Epithelial cell of esophagus (primary cell): ENCODE measurements at regions not wholly inside any gene's neighbourhood (a gene's known extent, or its start where the extent isn't known, plus 50 kb on each side); places are given as distances from the start of the nearest gene placed in this dataset.
A peak's percentile ranks its signal among the peaks of the same experiment; 100 is the strongest.

Experiments used
- DNase-seq: peaks from one replicate; pipeline ENCODE4 v3.0.0; 2010; ENCODE audit warnings: low read depth
- H3K4me3 ChIP-seq: 2 replicates; pipeline ENCODE4 v1.5.1; 2011; ENCODE audit warnings: mild to moderate bottlenecking, low read length, control low read depth
- TF ChIP-seq, protein P1 (sequence below): IDR thresholded peaks from 2 replicates; pipeline ENCODE4 v1.5.1; 2011; ENCODE audit warnings: low read depth, mild to moderate bottlenecking, low read length, control low read depth, inconsistent platforms; ENCODE audit not compliant: insufficient read depth; ENCODE audit errors: missing control alignments

DNA sequence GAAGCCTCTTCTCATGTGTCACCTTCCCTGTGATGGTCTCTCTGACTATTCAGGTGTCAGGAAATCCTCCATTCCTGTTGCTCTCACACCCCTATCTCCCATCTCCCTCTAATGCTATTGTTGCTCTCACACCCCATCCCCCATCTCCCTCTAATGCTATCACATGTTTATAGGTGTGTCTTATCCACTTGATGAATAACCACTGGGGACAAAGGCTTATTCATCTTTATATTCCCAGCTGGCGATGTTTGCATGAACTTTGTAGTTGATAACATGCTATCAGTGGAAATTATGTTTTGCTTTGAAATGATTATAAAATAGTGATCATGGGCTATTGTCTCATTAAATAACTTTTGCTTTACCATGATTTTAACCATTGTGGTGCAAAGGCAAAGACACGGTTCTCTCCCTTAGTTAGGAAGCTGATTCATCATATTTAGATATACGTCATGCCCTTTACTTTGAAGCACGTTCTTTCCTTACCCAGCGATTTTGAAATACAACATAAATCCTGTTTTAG, 220.5 kb downstream of the PMAIP1 start:
- DNase-seq: no peak
- TF ChIP-seq, protein P1, sequence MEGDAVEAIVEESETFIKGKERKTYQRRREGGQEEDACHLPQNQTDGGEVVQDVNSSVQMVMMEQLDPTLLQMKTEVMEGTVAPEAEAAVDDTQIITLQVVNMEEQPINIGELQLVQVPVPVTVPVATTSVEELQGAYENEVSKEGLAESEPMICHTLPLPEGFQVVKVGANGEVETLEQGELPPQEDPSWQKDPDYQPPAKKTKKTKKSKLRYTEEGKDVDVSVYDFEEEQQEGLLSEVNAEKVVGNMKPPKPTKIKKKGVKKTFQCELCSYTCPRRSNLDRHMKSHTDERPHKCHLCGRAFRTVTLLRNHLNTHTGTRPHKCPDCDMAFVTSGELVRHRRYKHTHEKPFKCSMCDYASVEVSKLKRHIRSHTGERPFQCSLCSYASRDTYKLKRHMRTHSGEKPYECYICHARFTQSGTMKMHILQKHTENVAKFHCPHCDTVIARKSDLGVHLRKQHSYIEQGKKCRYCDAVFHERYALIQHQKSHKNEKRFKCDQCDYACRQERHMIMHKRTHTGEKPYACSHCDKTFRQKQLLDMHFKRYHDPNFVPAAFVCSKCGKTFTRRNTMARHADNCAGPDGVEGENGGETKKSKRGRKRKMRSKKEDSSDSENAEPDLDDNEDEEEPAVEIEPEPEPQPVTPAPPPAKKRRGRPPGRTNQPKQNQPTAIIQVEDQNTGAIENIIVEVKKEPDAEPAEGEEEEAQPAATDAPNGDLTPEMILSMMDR: no peak
- no peak overlapping the region for H3K4me3 ChIP-seq

DNA sequence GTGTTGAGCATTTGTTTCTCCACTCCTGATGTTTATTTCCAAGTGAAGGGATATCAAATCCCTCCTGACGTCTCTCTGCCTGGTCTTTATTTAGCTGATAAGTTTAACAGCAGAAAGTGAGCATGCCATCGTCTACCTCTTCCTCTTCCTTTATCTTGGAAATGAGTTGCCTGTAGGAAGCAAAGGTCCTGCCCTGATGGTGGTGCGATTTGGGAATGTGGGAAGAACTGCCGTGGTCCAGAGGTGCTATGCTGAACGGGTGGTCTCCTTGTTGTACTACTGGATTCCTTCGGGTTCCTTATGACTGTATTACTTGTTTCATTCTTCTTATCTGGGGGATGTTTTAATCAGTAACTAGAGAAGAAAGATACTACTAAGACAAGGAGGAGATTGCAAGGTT, 217.5 kb downstream of the PMAIP1 start:
- H3K4me3 ChIP-seq: no peak overlapping the region
- DNase-seq: no peak
- TF ChIP-seq, protein P1: no peak

DNA sequence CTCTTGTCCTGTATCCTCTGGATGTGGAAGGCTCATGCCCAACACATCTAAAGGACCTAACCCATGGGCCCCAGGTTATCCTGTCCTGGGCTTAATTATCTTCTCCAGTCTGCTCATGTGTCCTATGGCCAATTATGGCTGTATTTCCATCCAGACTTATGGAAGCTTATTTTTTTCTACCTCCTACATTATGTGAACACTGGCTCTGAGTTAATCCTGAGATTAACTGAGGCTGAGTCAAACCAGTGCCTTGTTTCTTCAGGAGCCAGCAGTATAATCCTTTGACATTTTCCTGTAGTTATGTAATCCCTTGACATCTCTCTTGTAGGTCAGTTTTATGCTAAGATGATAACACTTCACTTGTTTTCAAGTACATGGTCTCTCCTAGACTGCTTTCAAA, 213.6 kb downstream of the PMAIP1 start:
- TF ChIP-seq, protein P1: no peak
- peak; percentile 26 for DNase-seq
- no peak overlapping the region for H3K4me3 ChIP-seq

DNA sequence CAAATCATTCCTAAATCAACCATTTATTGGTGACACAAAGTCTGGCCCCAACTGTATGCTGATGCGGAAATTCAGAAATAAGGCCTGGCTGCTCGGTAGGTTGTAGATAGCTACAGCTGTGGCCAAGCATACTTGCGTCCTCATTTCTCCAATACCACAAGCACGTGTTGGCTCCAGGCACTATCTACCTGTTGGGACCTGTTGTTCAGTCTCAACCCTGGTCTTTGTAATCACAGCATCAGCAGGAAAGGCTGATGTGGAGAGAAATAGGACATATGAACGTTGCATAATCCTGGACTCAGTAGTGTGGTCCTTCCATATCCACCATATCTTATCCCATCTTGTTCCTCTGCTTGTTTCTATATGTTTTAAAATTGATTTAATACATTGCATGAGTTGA, 212.6 kb downstream of the PMAIP1 start:
- H3K4me3 ChIP-seq: no peak overlapping the region
- peak; percentile 74 for DNase-seq
- TF ChIP-seq, protein P1: no peak

DNA sequence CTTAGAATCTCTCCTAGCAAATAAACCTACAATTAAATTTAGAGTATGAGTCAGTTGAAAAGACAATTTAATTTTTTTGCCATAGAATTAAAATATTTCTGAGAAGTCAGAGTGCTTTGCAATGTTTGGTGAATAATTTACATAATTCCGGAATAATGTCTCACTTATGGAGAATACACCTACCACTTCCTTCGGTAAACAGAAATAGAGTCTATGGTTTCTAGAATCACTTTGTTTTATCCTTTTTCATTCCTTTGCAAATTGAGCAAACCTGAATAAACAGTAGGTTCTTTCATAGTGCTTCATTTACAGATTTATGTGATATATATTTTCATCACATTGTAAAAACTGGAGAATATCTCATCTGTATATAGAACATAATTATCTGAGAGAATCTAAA, 211.7 kb downstream of the PMAIP1 start:
- H3K4me3 ChIP-seq: no peak overlapping the region
- no peak for DNase-seq
- TF ChIP-seq, protein P1: no peak

DNA sequence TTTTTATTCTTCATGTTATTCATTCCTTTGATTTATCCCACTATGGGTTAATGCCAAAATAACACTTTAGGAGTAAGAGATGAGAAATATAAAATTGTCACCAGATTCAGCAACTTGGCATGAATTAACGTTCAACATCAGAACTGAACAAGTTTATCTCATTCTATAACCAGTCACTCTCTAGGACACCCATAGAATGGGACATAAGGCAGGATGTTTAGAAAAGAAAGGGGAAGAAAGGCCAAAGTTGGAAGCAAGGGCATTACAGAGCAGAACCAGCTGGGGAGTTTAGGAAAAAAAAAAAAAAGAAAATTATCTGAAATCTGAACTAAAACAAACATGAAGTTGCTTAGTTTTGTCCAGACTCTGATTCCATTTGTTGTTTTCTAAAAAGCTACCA, 211.0 kb downstream of the PMAIP1 start:
- no peak for DNase-seq
- no peak overlapping the region for H3K4me3 ChIP-seq
- TF ChIP-seq, protein P1: no peak

DNA sequence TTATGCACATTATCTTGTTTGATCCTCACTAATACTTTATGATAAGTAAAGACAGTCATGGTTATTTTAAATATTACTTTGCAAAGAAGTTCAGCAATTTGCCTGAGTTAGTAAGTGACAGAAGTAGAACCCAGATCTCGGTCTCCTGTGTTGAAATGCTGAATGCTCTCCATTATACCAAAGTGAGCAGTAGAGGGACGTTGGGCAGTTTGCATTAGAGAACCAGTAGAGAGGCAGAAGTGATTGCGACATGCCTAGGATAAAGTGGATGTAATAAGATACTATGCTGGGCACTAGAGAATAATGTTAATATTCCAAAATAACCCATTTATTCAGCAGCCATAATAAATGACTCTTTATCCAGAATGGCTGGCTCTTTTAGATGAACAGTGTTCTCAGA, 201.0 kb downstream of the PMAIP1 start:
- H3K4me3 ChIP-seq: no peak overlapping the region
- TF ChIP-seq, protein P1: no peak
- no peak for DNase-seq
